Gastrocnemius medialis (tissue), 4 donors: ENCODE measurements at regions not wholly inside any gene's neighbourhood (a gene's known extent, or its start where the extent isn't known, plus 50 kb on each side); places are given as distances from the start of the nearest gene placed in this dataset.

Experiments used
- CTCF ChIP-seq, 5 experiments: fragments of 450-650 bp in 3 of 5; fragments of 200-600 bp in 2 of 5; sonication (generic) in 2 of 5; IDR thresholded peaks in 4 of 5; conservative IDR thresholded peaks in 1 of 5; 1 replicate in 4 of 5; 2 replicates in 1 of 5; pipeline ENCODE4 v1.5.1; 2016 to 2019; ENCODE audit warnings: antibody characterized with exemption in 5 of 5, mild to moderate bottlenecking in 3 of 5, moderate library complexity in 3 of 5
- POLR2A ChIP-seq, 2 donors: fragments of 450-650 bp; IDR thresholded peaks; one replicate each; pipeline ENCODE4 v1.6.1; 2017; ENCODE audit warnings: antibody characterized with exemption in 2 of 2, mild to moderate bottlenecking in 2 of 2, moderate library complexity in 2 of 2

GRCh38 chr13:83365723-83366122 lies 516.6 kb downstream of the SLITRK1 start:
- TF ChIP-seq CTCF (IDR thresholded peaks at IDR 0.05 in 4 of 5, conservative IDR thresholded peaks at IDR 0.05 in 1 of 5) (no peak), POLR2A (IDR thresholded peaks at IDR 0.05) (no peak)
